KMS-11 (cell line): ENCODE measurements at regions not wholly inside any gene's neighbourhood (a gene's known extent, or its start where the extent isn't known, plus 50 kb on each side); places are given as distances from the start of the nearest gene placed in this dataset.
"Not testable (repeated sequence)": the region's sequence is repeated elsewhere in the genome, so short reads cannot be mapped to it uniquely, and the experiment has no call there.

ENCODE experiments used
- H2AFZ ChIP-seq: fragments of 200-600 bp; sonication (generic); 2 replicates; pipeline ENCODE4 v1.6.1; 2016; ENCODE audit warnings: antibody characterized with exemption, mixed run types, low read depth
- H3K27ac ChIP-seq: fragments of 200-600 bp; sonication (generic); 2 replicates; pipeline ENCODE4 v1.6.1; 2016; ENCODE audit warnings: mild to moderate bottlenecking, mixed run types
- H3K27me3 ChIP-seq: fragments of 200-600 bp; sonication (generic); 2 replicates; pipeline ENCODE4 v1.6.1; 2017; ENCODE audit warnings: mild to moderate bottlenecking, low read depth, mixed run types, moderate library complexity; ENCODE audit not compliant: insufficient read depth
- H3K36me3 ChIP-seq: fragments of 200-600 bp; sonication (generic); 2 replicates; pipeline ENCODE4 v1.6.1; 2017; ENCODE audit warnings: mild to moderate bottlenecking, mixed run types; ENCODE audit not compliant: insufficient read depth
- H3K4me1 ChIP-seq: fragments of 200-600 bp; sonication (generic); 2 replicates; pipeline ENCODE4 v1.6.1; 2016; ENCODE audit warnings: mild to moderate bottlenecking, low read depth, mixed run types; ENCODE audit not compliant: poor library complexity, severe bottlenecking
- H3K4me2 ChIP-seq: fragments of 200-600 bp; sonication (generic); 2 replicates; pipeline ENCODE4 v1.7.0; 2016; ENCODE audit warnings: mild to moderate bottlenecking, mixed run types
- H3K4me3 ChIP-seq: fragments of 200-600 bp; sonication (generic); IDR thresholded peaks from 2 replicates; pipeline ENCODE4 v1.6.1; 2017; ENCODE audit warnings: low read depth, low read length, mixed read lengths; ENCODE audit not compliant: insufficient read depth
- H3K79me2 ChIP-seq: fragments of 200-600 bp; sonication (generic); 2 replicates; pipeline ENCODE4 v1.6.1; 2016; ENCODE audit warnings: low read depth, mixed run types; ENCODE audit not compliant: insufficient read depth
- H3K9ac ChIP-seq: fragments of 200-600 bp; sonication (generic); 2 replicates; pipeline ENCODE4 v1.6.1; 2016; ENCODE audit warnings: mild to moderate bottlenecking, mixed run types
- H4K20me1 ChIP-seq: fragments of 200-600 bp; sonication (generic); 2 replicates; pipeline ENCODE4 v1.6.1; 2016; ENCODE audit warnings: mild to moderate bottlenecking, mixed run types; ENCODE audit not compliant: insufficient read depth
- CTCF ChIP-seq: fragments of 200-600 bp; sonication (generic); conservative IDR thresholded peaks from 2 replicates; pipeline ENCODE4 v1.6.1; 2017; ENCODE audit warnings: low read depth, mild to moderate bottlenecking, antibody characterized with exemption, low read length, moderate library complexity, mixed read lengths

- Histone ChIP-seq H3K4me1 (no peaks in the 10 kb centered on the region), H3K36me3 (no peaks in the 10 kb centered on the region), H2AFZ (no peak overlapping the region), H3K4me2 (no peak overlapping the region), H4K20me1 (no peaks in the 10 kb centered on the region), H3K27me3 (no peaks in the 10 kb centered on the region), H3K27ac (no peak overlapping the region), H3K79me2 (no peaks in the 10 kb centered on the region), H3K9ac (no peak overlapping the region), H3K4me3 (no peak overlapping the region)
- no peak for TF ChIP-seq CTCF
Measured at GRCh38 chr7:119283353-119283752, 989.6 kb upstream of the KCND2 start.

- Histone ChIP-seq H3K4me2 (no peak overlapping the region), H2AFZ (no peak overlapping the region), H3K27me3 (no peaks in the 10 kb centered on the region), H3K27ac (no peak overlapping the region), H3K36me3 (no peaks in the 10 kb centered on the region), H4K20me1 (no peaks in the 10 kb centered on the region), H3K4me3 (no peak overlapping the region), H3K9ac (no peak overlapping the region), H3K4me1 (no peaks in the 10 kb centered on the region), H3K79me2 (no peaks in the 10 kb centered on the region)
- TF ChIP-seq CTCF: no peak
Measured at GRCh38 chr7:119288416-119288815, 984.6 kb upstream of the KCND2 start.

DNA sequence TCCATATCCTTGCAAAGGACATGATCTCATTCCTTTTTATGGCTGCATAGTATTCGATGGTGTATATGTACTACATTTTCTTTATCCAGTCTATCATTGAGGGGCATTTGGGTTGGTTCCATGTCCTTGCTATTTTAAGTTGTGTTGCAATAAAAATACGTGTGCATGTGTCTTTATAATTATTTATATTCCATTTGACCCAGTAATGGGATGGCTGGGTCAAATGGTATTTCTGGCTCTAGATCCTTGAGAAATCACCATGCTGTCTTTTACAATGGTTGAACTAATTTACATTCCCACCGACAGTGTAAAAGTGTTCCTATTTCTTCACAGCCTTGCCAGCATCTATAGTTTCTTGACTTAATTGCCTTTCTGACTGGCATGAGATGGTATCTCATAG, 972.6 kb upstream of the KCND2 start:
- H3K27me3 ChIP-seq, H4K20me1 ChIP-seq, H2AFZ ChIP-seq, H3K27ac ChIP-seq, H3K79me2 ChIP-seq, H3K4me2 ChIP-seq, H3K9ac ChIP-seq, H3K36me3 ChIP-seq, H3K4me1 ChIP-seq, H3K4me3 ChIP-seq: not testable (repeated sequence)

DNA sequence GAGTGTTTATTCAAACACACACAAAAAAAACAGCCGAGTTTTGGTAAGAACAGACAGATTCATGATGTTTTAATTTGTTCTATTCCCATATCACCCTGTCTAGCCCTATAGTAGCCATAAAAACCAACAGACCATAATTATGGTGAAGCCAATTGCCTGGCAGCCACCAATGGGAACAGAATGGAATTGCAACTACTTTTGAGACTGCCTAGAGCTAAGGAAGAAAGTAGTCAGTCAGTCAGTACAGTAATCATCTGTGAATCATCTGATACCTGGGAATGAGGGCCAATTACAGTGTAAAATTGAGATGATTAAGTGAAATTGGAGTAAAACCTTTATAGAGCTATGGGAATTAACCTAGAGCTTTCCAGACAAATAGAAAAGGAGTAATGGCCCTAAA, 952.7 kb upstream of the KCND2 start:
- no peak overlapping the region for H3K9ac ChIP-seq
- H3K4me1 ChIP-seq: no peaks in the 10 kb centered on the region
- no peak for TF ChIP-seq CTCF
- no peaks in the 10 kb centered on the region for H3K27me3 ChIP-seq
- H4K20me1 ChIP-seq: no peaks in the 10 kb centered on the region
- H3K4me2 ChIP-seq: no peak overlapping the region
- H3K79me2 ChIP-seq: no peaks in the 10 kb centered on the region
- H3K4me3 ChIP-seq: no peak overlapping the region
- H3K36me3 ChIP-seq: no peaks in the 10 kb centered on the region
- H2AFZ ChIP-seq: no peak overlapping the region
- H3K27ac ChIP-seq: no peak overlapping the region

DNA sequence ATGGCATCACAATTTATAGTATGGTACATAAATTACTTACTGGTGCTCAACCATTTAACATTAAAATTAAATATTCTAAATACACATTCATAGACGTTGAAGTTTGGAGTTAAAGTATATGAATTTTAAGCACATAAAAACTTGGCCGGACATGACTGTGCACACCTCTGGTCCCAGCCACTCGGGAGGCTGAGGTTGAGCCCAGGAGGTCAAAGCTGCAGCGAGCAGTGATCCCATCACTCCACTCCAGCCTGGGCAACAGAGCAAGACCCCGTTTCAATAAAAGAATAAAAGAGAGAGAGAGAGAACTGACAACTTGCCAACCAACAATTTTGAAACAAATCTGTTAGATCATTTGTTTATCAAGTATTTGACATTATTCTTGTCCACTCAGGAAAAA, 943.3 kb upstream of the KCND2 start:
- Histone ChIP-seq H3K4me2 (no peak overlapping the region), H4K20me1 (no peaks in the 10 kb centered on the region), H3K27me3 (no peaks in the 10 kb centered on the region), H3K27ac (no peak overlapping the region), H3K36me3 (no peaks in the 10 kb centered on the region), H3K4me1 (no peaks in the 10 kb centered on the region), H2AFZ (no peak overlapping the region), H3K4me3 (no peak overlapping the region), H3K79me2 (no peaks in the 10 kb centered on the region), H3K9ac (no peak overlapping the region)
- TF ChIP-seq CTCF: no peak
